Bone marrow (tissue), 2 donors: ENCODE measurements at regions not wholly inside any gene's neighbourhood (a gene's known extent, or its start where the extent isn't known, plus 50 kb on each side); places are given as distances from the start of the nearest gene placed in this dataset.
A peak's percentile ranks its signal among the peaks of the same experiment; 100 is the strongest.

Source experiments
- DNase-seq, 2 donors: peaks; one replicate each; lab custom pipeline; 2025; lab: John Stamatoyannopoulos, UW

GRCh38 chr13:99075268-99076191, 97.7 kb upstream of the DOCK9 start:
- DNase-seq, result peak in 1 of 2 donors; percentile 44

- no peak for DNase-seq
These were observed 100.3 kb upstream of the DOCK9 start for GRCh38 chr13:99078017-99078771.

GRCh38 chr13:99080131-99080530, 102.3 kb upstream of the DOCK9 start:
- DNase-seq, result no peak

- DNase-seq, result no peak
These were observed 106.1 kb upstream of the DOCK9 start for GRCh38 chr13:99083981-99084380.

GRCh38 chr13:99085139-99085807, 107.4 kb upstream of the DOCK9 start:
- DNase-seq, result no peak

- no peak for DNase-seq
These were observed 108.0 kb upstream of the DOCK9 start for GRCh38 chr13:99085808-99086266.

GRCh38 chr13:99086267-99087097, 108.6 kb upstream of the DOCK9 start:
- no peak for DNase-seq

GRCh38 chr13:99087098-99087953, 109.5 kb upstream of the DOCK9 start:
- DNase-seq, result peak in 1 of 2 donors; percentile 50

- DNase-seq, result peak in 1 of 2 donors; percentile 49
These were observed 110.2 kb upstream of the DOCK9 start for GRCh38 chr13:99087954-99088491.

GRCh38 chr13:99093997-99094396, 106.7 kb upstream of the UBAC2 start:
- no peak for DNase-seq

GRCh38 chr13:99101831-99102230, 98.8 kb upstream of the UBAC2 start:
- peak in 1 of 2 donors; percentile 27 for DNase-seq

- DNase-seq, result no peak
These were observed 97.1 kb upstream of the UBAC2 start for GRCh38 chr13:99103536-99103935.

GRCh38 chr13:99104396-99104795, 96.3 kb upstream of the UBAC2 start:
- no peak for DNase-seq

GRCh38 chr13:99105160-99105559, 95.5 kb upstream of the UBAC2 start:
- DNase-seq, result no peak

GRCh38 chr13:99113351-99113750, 87.3 kb upstream of the UBAC2 start:
- no peak for DNase-seq

GRCh38 chr13:99118179-99118578, 82.5 kb upstream of the UBAC2 start:
- DNase-seq, result no peak

- no peak for DNase-seq
These were observed 81.0 kb upstream of the UBAC2 start for GRCh38 chr13:99119656-99120055.

- no peak for DNase-seq
These were observed 79.9 kb upstream of the UBAC2 start for GRCh38 chr13:99120751-99121150.

- DNase-seq, result no peak
These were observed 78.5 kb upstream of the UBAC2 start for GRCh38 chr13:99122171-99122570.
